Right lobe of liver (tissue), 4 donors: ENCODE measurements at regions not wholly inside any gene's neighbourhood (a gene's known extent, or its start where the extent isn't known, plus 50 kb on each side); places are given as distances from the start of the nearest gene placed in this dataset.

Experiments used
- POLR2A ChIP-seq: fragments of 450-650 bp; IDR thresholded peaks from one replicate; pipeline ENCODE4 v1.6.1; 2017; ENCODE audit warnings: antibody characterized with exemption, mild to moderate bottlenecking
- TF ChIP-seq, protein P1 (sequence below), 4 donors: fragments of 200-600 bp in 3 of 4; fragments of 450-650 bp in 1 of 4; IDR thresholded peaks; one replicate each; pipeline versions ENCODE4 v1.5.1 to v1.8.0; 2016 to 2022; ENCODE audit warnings: antibody characterized with exemption in 4 of 4, mild to moderate bottlenecking in 2 of 4
- donor health status: DM: no; HTN: no; CAD: no.
- donor health status: DM: no; HTN: no; CAD: no.
- donor health status: DM: no; HTN: yes; CAD: no.

DNA sequence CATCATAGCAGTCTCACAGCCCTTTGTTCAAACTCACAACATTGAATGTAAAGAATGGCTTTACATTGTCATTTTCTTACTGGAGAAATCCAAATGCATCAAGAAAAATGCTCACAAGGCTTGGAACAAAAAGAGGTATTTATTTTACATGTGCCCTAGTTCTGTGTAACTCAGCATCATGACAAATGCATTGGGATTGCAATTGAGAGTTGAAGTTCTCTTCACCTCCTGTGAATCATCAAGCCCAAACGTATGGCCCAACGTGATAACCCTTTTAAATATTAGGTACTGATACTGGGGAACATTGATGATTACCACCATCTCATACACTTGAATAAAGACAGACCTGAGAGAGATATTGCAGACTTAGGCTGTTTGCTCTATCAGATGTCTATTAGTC, 61.6 kb downstream of the GASK1B start:
- TF ChIP-seq, protein P1, sequence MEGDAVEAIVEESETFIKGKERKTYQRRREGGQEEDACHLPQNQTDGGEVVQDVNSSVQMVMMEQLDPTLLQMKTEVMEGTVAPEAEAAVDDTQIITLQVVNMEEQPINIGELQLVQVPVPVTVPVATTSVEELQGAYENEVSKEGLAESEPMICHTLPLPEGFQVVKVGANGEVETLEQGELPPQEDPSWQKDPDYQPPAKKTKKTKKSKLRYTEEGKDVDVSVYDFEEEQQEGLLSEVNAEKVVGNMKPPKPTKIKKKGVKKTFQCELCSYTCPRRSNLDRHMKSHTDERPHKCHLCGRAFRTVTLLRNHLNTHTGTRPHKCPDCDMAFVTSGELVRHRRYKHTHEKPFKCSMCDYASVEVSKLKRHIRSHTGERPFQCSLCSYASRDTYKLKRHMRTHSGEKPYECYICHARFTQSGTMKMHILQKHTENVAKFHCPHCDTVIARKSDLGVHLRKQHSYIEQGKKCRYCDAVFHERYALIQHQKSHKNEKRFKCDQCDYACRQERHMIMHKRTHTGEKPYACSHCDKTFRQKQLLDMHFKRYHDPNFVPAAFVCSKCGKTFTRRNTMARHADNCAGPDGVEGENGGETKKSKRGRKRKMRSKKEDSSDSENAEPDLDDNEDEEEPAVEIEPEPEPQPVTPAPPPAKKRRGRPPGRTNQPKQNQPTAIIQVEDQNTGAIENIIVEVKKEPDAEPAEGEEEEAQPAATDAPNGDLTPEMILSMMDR (IDR thresholded peaks at IDR 0.05): no peak
- TF ChIP-seq POLR2A: no peak
